ENCODE measurements at regions not wholly inside any gene's neighbourhood (a gene's known extent, or its start where the extent isn't known, plus 50 kb on each side); places are given as distances from the start of the nearest gene placed in this dataset.
A peak's percentile ranks its signal among the peaks of the same experiment; 100 is the strongest.

GRCh38 chr2:34126279-34126678 is 527.2 kb upstream of the FAM98A start:
- no peak for DNase-seq

GRCh38 chr2:34123996-34124785 is 525.1 kb upstream of the FAM98A start:
- DNase-seq: no peak

GRCh38 chr2:34121076-34121475 is 522.0 kb upstream of the FAM98A start:
- no peak for DNase-seq

- no peak for DNase-seq
Measured at GRCh38 chr2:34115076-34115475, 516.0 kb upstream of the FAM98A start.

- no peak for DNase-seq
Measured at GRCh38 chr2:34112161-34112560, 513.1 kb upstream of the FAM98A start.

GRCh38 chr2:34110392-34110791 is 511.3 kb upstream of the FAM98A start:
- DNase-seq: no peak

- DNase-seq: no peak
Measured at GRCh38 chr2:34107811-34108210, 508.7 kb upstream of the FAM98A start.

- no peak for DNase-seq
Measured at GRCh38 chr2:34105006-34105767, 506.1 kb upstream of the FAM98A start.

GRCh38 chr2:34104601-34105000 is 505.5 kb upstream of the FAM98A start:
- no peak for DNase-seq

- no peak for DNase-seq
Measured at GRCh38 chr2:34103437-34103836, 504.3 kb upstream of the FAM98A start.

- no peak for DNase-seq
Measured at GRCh38 chr2:34102339-34102738, 503.2 kb upstream of the FAM98A start.

GRCh38 chr2:34099377-34099776 is 500.3 kb upstream of the FAM98A start:
- no peak for DNase-seq

- DNase-seq: no peak
Measured at GRCh38 chr2:34098256-34098655, 499.2 kb upstream of the FAM98A start.

GRCh38 chr2:34096562-34097171 is 497.6 kb upstream of the FAM98A start:
- peak; percentile 39 for DNase-seq

- DNase-seq: no peak
Measured at GRCh38 chr2:34093790-34094189, 494.7 kb upstream of the FAM98A start.

GRCh38 chr2:34070196-34070595 is 471.1 kb upstream of the FAM98A start:
- no peak for DNase-seq

GRCh38 chr2:34069604-34070003 is 470.5 kb upstream of the FAM98A start:
- DNase-seq: no peak

- DNase-seq: no peak
Measured at GRCh38 chr2:34050413-34050812, 451.3 kb upstream of the FAM98A start.

GRCh38 chr2:34045101-34045655 is 446.1 kb upstream of the FAM98A start:
- DNase-seq: no peak

- no peak for DNase-seq
Measured at GRCh38 chr2:34037886-34038285, 438.8 kb upstream of the FAM98A start.

- DNase-seq: no peak
Measured at GRCh38 chr2:34037157-34037556, 438.1 kb upstream of the FAM98A start.

GRCh38 chr2:34031097-34031496 is 432.0 kb upstream of the FAM98A start:
- DNase-seq: no peak

GRCh38 chr2:34030273-34030672 is 431.2 kb upstream of the FAM98A start:
- no peak for DNase-seq

- no peak for DNase-seq
Measured at GRCh38 chr2:34029073-34029472, 430.0 kb upstream of the FAM98A start.

Data from right hindlimb (tissue), 1 donor.